HG02973 (cell line): ENCODE measurements at regions not wholly inside any gene's neighbourhood (a gene's known extent, or its start where the extent isn't known, plus 50 kb on each side); places are given as distances from the start of the nearest gene placed in this dataset.

Experiments
- ATAC-seq: cut with Tn5 transposase; IDR thresholded peaks from one replicate; pipeline ENCODE4 v1.9.1; 2021; ENCODE audit warnings: moderate library complexity; ENCODE audit not compliant: unreplicated experiment

GRCh38 chr11:116421529-116422185 is 351.1 kb downstream of the BUD13 start:
- ATAC-seq = no peak

DNA sequence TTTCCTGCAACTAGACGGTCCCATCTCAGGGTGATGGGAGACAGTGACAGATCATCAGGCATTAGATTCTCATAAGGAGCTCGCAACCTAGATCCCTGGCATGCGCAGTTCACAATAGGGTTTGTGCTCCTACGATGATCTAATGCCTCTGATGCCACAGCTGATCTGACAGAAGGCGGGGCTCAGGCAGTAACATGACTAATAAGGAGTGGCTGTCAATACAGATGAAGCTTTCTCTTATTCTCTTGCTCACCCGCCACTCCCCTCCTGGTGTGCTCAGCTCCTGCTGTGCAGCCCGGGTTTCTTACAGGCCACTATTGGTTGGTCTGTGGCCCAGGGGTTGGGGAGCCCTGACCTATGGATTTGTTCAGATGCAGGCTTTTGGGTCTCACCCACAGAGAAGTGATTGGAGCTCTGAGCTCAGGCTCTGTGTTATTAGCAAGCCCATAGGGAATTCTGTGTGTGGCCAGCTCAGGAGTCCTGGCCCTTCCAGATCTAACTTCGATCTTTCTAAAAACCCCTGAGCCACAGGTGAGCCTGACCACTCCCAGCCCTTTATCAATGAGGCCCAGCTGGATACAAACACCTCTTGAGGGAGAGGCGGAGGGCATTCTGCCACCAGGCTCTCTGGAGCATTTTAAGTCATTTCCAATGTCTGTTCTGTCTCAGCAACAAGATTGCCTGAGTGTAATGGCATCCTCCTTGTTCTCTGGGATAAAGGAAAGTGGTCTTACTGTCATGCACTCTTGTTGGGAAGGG is 351.8 kb downstream of the BUD13 start:
- no peak for ATAC-seq

DNA sequence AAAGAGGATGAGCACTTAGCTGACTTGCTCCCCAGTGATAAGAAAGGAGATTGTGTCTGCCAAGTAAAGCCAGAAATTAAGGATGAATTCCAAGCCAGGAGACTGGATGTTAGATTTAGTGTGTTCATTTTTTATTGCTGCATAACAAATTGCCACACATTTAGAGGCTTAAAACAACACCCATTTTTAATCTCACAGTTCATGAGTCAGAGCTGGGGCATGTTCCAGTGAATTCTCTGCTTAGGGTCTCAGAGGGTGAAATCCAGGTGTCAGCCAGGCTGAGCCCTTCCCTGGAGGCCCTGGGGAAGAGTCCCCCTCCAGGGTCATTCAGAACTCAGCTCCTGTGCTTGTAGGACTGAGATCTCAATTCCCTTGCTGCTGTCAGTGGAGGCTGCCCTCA is 352.8 kb downstream of the BUD13 start:
- ATAC-seq = no peak

- no peak for ATAC-seq
These were observed 354.3 kb downstream of the BUD13 start for GRCh38 chr11:116418388-116419041.

DNA sequence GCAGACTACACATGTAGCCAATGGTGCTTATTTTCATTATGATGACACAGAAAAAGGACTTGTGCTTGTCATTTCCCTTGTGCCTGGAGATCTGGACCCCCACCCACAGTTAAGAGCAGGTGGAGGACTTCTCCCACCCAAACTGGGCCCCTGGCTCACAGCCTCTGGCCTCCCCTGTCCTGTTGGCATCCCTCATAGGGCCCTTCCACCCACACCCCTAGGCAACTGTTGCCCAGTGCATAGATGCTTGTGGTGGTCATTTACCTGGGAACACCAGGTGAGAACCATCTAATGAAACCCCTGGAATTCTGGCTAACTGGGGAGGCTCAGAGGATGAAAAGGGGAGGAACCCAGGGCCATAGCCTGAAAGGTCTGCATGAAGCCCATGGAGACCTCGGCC is 355.9 kb downstream of the BUD13 start:
- ATAC-seq = no peak

- ATAC-seq = no peak
These were observed 357.7 kb downstream of the BUD13 start for GRCh38 chr11:116415095-116415494.

- no peak for ATAC-seq
These were observed 358.4 kb downstream of the BUD13 start for GRCh38 chr11:116414357-116414880.

DNA sequence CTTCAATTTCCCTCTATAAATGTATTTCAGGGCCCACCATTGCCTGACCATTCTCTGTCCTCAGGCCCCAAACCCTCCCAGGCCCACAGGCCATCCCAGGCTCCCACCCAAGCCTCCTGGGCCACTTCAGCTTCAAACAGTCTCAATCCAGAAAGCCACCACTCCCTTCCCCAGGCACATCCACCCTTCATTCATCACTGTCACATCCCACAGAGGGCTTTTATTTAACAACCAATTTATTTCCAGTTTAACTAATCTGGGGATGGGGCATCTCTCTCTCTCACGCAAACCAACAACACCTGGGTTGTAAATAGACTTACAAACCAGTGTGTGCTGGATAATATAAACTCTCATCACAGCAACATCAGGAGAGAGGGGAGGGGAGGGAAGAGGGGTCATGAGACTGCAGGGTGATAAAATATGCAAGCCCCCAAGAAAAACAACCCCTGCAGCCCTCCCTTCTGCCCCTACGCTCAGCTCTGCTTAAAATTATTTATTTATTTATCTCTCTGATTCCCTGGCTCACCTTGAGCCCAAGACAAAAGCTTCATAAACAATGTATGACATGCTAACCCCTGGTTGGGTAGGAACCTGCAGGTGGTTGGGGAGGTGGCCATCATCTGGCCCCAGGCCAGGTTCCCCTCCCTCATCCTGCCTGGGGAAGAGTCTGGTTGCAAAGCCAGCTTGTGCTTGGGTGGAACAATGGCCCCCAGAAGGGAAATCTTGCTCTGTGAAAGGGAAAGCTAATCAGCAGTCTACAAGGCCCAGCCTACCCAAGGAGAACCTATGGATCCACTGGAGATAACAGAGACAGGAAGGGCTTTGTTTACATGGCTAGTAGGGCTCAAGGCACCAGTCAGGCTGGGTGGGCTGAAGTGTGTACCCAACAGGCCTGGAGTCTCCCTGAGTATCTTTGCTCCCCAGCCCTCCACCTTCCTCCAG is 359.2 kb downstream of the BUD13 start:
- ATAC-seq = no peak

DNA sequence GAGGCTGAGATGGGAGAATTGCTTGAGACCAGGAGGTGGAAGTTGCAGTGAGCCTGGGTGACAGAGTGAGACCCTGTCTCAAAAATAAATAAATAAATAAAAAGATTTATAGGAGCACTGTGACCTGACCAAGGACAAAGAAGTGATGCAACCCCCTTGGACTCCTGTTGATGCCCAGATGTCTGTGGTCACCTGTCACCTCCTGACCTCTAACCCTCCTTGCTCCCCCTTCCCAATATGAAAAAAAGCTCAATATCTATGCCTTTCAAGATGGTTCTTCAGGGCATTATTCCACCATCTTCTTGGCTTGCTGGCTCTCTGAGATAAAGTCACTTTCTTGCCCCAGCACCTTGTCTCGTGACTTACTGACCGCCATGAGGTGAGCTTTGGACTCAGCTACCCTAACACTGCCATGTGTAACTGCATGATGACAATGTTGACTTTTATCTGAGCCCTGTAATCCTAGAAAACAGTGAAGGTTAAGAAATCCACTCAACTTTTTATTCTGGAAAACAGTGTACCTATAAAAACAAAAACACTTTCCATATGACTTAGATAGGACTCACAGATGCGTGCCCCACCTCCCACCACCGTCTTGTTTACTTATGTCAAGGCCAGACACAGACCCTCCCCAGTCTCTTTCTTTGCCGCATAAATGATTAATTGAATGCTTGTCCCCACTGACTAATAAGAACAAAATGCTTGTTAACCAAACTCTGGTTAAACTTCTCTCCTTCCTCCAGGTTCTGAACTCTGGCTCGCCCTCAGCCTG is 360.5 kb downstream of the BUD13 start:
- ATAC-seq = no peak

- ATAC-seq = no peak
These were observed 363.5 kb downstream of the BUD13 start for GRCh38 chr11:116409238-116409637.

DNA sequence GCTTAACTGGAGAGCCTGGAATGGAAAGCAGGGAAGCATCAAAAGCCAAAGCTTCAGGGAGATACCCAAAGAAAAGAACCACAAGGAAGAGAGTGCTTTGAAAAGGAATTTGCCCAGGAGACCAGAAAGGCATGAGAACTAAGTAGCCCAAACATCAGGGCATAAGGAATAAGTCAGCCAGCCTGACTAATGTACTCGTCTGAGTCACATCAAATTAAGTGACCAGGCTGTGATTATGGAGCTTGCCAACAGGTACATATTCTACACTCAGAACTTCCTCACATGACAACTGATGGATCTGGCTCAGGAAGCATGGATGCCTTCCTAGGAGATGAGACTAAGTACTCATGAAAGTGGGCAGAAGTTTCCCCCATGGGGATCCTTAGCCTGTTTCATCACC is 366.7 kb downstream of the BUD13 start:
- no peak for ATAC-seq

DNA sequence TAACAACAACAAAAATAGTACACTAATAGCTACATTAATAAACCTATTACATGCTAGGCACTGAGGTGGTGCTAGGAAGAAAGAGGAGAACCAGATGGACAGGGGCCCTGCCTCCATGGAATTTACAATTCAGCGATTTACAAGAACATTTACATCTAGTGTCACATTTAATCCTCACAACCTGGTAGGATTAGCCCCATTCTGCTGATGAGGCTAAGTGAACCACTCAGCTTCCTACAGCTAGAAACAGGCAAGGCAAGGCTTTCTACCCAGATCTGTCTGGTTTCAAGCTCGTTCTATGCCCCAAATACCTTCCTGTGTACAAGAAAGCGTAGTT is 368.4 kb downstream of the BUD13 start:
- no peak for ATAC-seq

GRCh38 chr11:116403794-116404461 is 368.9 kb downstream of the BUD13 start:
- no peak for ATAC-seq

DNA sequence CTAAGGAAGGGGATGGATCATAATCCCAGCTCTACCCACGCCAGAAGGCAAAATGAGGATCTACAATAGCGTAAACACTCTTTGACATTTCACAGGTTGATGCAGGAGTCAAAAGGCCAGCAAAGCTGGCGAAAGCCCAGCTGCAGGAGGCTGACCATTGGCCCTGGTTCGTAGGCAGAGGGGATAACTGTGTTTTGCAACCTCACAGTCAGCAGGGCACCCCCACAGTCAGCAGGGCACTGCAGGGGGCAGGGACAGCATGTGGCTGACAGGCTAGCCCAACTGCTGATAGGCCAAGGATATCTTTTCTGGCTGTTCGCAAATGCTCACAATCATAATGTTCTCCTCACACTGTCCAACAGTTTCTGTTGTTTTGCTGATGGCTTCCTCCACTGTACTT is 372.7 kb downstream of the BUD13 start:
- no peak for ATAC-seq

GRCh38 chr11:116397602-116398084 is 375.1 kb downstream of the BUD13 start:
- ATAC-seq = no peak

GRCh38 chr11:116396331-116396730 is 376.5 kb downstream of the BUD13 start:
- no peak for ATAC-seq

DNA sequence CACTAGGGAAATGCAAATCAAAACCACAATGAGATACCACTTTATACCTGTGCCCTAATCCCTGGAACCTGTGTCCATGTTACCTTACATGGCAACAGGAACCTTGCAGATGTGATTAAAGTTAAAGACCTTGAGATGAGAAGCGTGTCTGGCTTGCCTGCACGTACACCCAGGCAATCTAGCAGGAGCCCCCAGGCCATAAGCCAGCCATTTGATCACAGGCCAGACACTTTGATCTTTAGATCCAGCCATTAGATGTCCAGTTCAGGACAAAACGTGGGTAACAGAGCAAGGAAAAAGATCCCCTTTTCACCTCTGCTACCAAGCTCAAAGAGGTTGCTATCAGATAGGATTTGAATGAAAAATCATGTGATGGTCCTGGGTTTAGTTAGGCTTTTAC is 378.8 kb downstream of the BUD13 start:
- ATAC-seq = no peak

DNA sequence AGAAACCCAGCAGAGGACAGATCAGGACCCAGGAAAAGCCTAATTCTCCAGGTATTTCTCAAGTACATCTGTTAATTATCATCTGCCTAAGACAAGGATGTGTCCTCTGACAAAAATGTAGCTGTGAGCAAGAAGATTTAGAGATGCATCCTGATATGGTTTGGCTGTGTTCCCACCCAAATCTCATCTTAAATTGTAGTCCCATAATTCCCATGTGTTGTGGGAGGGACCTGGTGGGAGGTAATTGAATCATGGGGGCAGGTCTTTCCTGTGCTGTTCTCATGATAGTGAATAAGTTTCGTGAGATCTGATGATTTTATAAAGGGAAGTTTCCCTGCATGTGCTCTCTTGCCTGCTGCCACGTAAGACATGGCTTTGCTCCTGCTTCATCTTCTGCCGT is 381.8 kb downstream of the BUD13 start:
- ATAC-seq = no peak

DNA sequence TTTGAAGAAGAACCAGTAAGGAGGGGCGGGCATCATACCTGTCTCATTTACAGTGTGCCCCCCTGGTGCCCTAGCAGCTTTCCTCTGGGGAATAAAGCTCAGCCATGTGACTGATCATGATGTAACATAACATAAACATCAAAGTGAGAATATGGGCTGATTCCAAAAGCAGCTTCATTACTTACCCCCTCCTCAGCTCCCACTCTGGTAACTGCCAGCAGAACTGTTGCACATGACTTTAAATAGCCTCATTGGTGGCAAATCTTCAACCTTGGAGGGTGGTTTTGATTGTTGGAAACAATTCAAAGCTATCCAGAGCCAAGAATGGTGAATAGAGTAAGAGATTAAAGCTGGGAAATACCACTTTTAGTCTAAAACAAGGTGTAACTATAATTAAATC is 384.6 kb downstream of the BUD13 start:
- ATAC-seq = no peak

GRCh38 chr11:116387641-116388040 is 385.1 kb downstream of the BUD13 start:
- ATAC-seq = no peak
